ENCODE measurements at regions not wholly inside any gene's neighbourhood (a gene's known extent, or its start where the extent isn't known, plus 50 kb on each side); places are given as distances from the start of the nearest gene placed in this dataset.
"Not testable (repeated sequence)": the region's sequence is repeated elsewhere in the genome, so short reads cannot be mapped to it uniquely, and the experiment has no call there.

GRCh38 chr5:89712134-89712700 is 697.3 kb downstream of the CETN3 start:
- no peak for DNase-seq

- DNase-seq = no peak
These were observed 698.0 kb downstream of the CETN3 start for GRCh38 chr5:89711526-89711925.

- no peak for DNase-seq
These were observed 699.5 kb downstream of the CETN3 start for GRCh38 chr5:89710006-89710405.

- DNase-seq = no peak
These were observed 701.7 kb downstream of the CETN3 start for GRCh38 chr5:89707891-89708290.

GRCh38 chr5:89706731-89707130 is 702.8 kb downstream of the CETN3 start:
- no peak for DNase-seq

GRCh38 chr5:89703817-89704216 is 705.7 kb downstream of the CETN3 start:
- DNase-seq = no peak

- no peak for DNase-seq
These were observed 711.5 kb downstream of the CETN3 start for GRCh38 chr5:89698028-89698427.

- DNase-seq = no peak
These were observed 712.0 kb downstream of the CETN3 start for GRCh38 chr5:89697581-89697980.

- DNase-seq = no peak
These were observed 714.2 kb downstream of the CETN3 start for GRCh38 chr5:89695371-89695770.

- no peak for DNase-seq
These were observed 715.5 kb downstream of the CETN3 start for GRCh38 chr5:89694026-89694550.

GRCh38 chr5:89690331-89690730 is 719.2 kb downstream of the CETN3 start:
- no peak for DNase-seq

- DNase-seq = no peak
These were observed 723.3 kb downstream of the CETN3 start for GRCh38 chr5:89686081-89686765.

GRCh38 chr5:89676634-89677033 is 732.9 kb downstream of the CETN3 start:
- DNase-seq = no peak

GRCh38 chr5:89673019-89673418 is 736.5 kb downstream of the CETN3 start:
- DNase-seq = no peak

GRCh38 chr5:89668821-89669220 is 740.7 kb downstream of the CETN3 start:
- DNase-seq = no peak

- no peak for DNase-seq
These were observed 747.1 kb downstream of the CETN3 start for GRCh38 chr5:89662499-89662898.

- no peak for DNase-seq
These were observed 755.9 kb upstream of the MEF2C start for GRCh38 chr5:89638871-89639270.

- not testable (repeated sequence) for DNase-seq
These were observed 751.2 kb upstream of the MEF2C start for GRCh38 chr5:89634176-89634575.

GRCh38 chr5:89630064-89630463 is 747.1 kb upstream of the MEF2C start:
- DNase-seq = not testable (repeated sequence)

GRCh38 chr5:89628876-89629635 is 746.1 kb upstream of the MEF2C start:
- DNase-seq = no peak

- no peak for DNase-seq
These were observed 733.0 kb upstream of the MEF2C start for GRCh38 chr5:89615839-89616518.

GRCh38 chr5:89613222-89613956 is 730.4 kb upstream of the MEF2C start:
- DNase-seq = no peak

Measured in effector CD8-positive, alpha-beta T cell (primary cell).